GM12864 (cell line): ENCODE measurements at regions not wholly inside any gene's neighbourhood (a gene's known extent, or its start where the extent isn't known, plus 50 kb on each side); places are given as distances from the start of the nearest gene placed in this dataset.
"Not testable (repeated sequence)": the region's sequence is repeated elsewhere in the genome, so short reads cannot be mapped to it uniquely, and the experiment has no call there.

Experiments
- DNase-seq: peaks from one replicate; pipeline ENCODE4 v3.0.0-alpha.2; 2011; ENCODE audit warnings: low read depth
- H3K4me3 ChIP-seq: 2 replicates; pipeline ENCODE4 v1.5.1; 2011; ENCODE audit warnings: mild to moderate bottlenecking, low read depth, low read length, control low read depth
- CTCF ChIP-seq: IDR thresholded peaks from 2 replicates; pipeline ENCODE4 v1.5.1; 2011; ENCODE audit warnings: low read depth, mild to moderate bottlenecking, moderate library complexity, low read length, control low read depth, inconsistent platforms; ENCODE audit errors: missing control alignments

DNA sequence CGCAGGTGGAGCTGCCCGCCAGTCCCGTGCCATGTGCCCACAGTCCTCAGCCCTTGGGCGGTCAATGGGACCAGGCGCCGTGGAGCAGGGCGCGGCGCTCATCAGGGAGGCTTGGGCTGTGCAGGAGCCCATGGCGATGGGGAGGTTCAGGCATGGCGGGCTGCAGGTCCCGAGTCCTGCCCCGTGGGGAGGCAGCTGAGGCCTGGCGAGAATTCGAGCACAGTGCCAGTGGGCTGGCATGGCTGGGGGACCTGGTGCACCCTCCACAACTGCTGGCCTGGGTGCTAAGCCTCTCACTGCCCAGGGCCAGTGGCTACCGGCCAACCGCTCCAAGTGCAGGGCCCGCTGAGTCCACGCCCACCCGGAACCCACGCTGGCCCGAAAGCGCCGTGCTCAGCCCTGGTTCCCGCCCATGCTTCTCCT is 646.5 kb downstream of the GABRG1 start:
- no peak overlapping the region for H3K4me3 ChIP-seq
- TF ChIP-seq CTCF, result no peak
- no peak for DNase-seq

GRCh38 chr4:45475548-45475947 is 648.3 kb downstream of the GABRG1 start:
- no peak for DNase-seq
- TF ChIP-seq CTCF, result no peak
- no peak overlapping the region for H3K4me3 ChIP-seq

GRCh38 chr4:45472490-45472889 is 651.4 kb downstream of the GABRG1 start:
- no peak for DNase-seq
- TF ChIP-seq CTCF, result no peak
- H3K4me3 ChIP-seq, result no peak overlapping the region

DNA sequence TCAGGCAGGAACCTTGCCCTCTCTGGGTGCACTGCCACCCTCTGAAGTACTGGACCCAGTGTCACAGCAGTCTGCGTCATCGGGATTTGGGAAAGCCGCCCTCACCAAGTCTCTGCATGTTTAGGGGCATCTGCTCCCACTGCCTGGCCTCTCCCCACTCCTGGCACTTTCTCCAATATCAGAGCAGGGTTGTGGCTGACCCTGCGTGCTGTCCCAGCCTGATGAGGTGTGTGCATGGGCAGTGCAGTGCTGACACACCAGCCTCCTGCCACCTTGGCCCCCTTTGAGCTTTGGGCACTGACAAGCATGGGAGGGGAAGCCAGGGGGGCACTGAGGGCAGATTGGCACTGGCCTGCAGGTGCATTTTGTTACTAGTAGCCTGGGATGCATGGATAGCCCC is 652.5 kb downstream of the GABRG1 start:
- no peak for TF ChIP-seq CTCF

GRCh38 chr4:45467157-45467556 is 656.7 kb downstream of the GABRG1 start:
- TF ChIP-seq CTCF, result no peak
- DNase-seq, result no peak
- H3K4me3 ChIP-seq, result no peak overlapping the region

More for the DNA sequence above, 652.5 kb downstream of the GABRG1 start:
- no peak for DNase-seq
- H3K4me3 ChIP-seq, result no peak overlapping the region

DNA sequence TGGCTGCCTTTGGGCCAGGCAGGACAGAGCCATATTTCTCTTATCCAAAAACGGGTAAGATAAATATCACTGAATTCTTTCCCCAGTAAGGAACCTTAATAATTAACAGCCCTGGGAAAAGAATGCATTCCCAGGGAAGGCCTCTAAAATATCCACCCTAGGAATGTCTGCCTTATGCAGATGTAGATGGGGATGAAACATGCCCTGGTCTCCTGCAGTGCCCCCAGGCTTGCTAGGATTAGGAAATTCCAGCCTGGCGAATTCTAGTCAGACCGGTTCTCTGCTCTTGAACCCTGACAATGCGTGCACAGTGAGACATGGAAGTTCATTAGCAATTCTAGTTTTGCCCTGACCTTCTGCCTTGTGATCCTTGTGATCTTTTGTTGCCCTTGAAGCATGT is 663.7 kb downstream of the GABRG1 start:
- not testable (repeated sequence) for DNase-seq, H3K4me3 ChIP-seq

DNA sequence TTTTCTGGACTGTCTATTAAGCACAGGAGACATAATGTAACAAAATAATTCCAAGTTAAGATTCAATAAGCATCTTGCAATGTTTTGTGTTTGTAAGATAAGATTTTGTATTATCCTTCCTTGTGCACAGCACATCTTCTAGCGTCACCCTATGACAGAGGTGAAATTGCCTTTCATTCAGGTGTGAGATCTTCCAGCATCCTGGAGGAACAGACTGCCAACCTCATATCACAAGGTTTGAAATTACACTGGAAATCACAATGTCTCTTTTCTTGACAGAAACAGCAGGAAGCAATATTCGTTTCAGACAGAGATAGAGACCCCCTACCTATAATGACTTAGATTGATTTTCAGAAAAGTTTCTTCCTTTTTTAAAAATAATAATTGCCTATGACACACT is 668.6 kb downstream of the GABRG1 start:
- no peak for TF ChIP-seq CTCF
- no peak for DNase-seq
- no peak overlapping the region for H3K4me3 ChIP-seq
